Glutamatergic neuron (in vitro differentiated cells): ENCODE measurements at regions not wholly inside any gene's neighbourhood (a gene's known extent, or its start where the extent isn't known, plus 50 kb on each side); places are given as distances from the start of the nearest gene placed in this dataset.

Source experiments
- DNase-seq: peaks from one replicate; pipeline ENCODE4 v3.0.0; 2022
- H3K27ac Mint-ChIP-seq: one replicate; pipeline ENCODE4 v1.8.0; 2020; ENCODE audit warnings: mild to moderate bottlenecking, mixed read lengths, inconsistent platforms; ENCODE audit not compliant: unreplicated experiment
- H3K27me3 Mint-ChIP-seq: one replicate; pipeline ENCODE4 v1.8.0; 2020; ENCODE audit warnings: mild to moderate bottlenecking, moderate library complexity, mixed read lengths, inconsistent platforms; ENCODE audit not compliant: unreplicated experiment
- H3K36me3 Mint-ChIP-seq: one replicate; pipeline ENCODE4 v1.8.0; 2020; ENCODE audit warnings: mild to moderate bottlenecking, mixed read lengths, inconsistent platforms; ENCODE audit not compliant: unreplicated experiment
- H3K4me1 Mint-ChIP-seq: one replicate; pipeline ENCODE4 v1.8.0; 2020; ENCODE audit warnings: mild to moderate bottlenecking, low read depth, mixed read lengths, inconsistent platforms; ENCODE audit not compliant: unreplicated experiment
- H3K4me3 Mint-ChIP-seq: one replicate; pipeline ENCODE4 v1.8.0; 2020; ENCODE audit warnings: mild to moderate bottlenecking, mixed read lengths, inconsistent platforms; ENCODE audit not compliant: unreplicated experiment
- H3K9me3 Mint-ChIP-seq: one replicate; pipeline ENCODE4 v1.8.0; 2020; ENCODE audit warnings: mild to moderate bottlenecking, moderate library complexity, mixed read lengths, inconsistent platforms; ENCODE audit not compliant: unreplicated experiment
- CTCF ChIP-seq: fragments of 200-600 bp; sonication (generic); IDR thresholded peaks from one replicate; pipeline ENCODE4 v1.5.0; 2021; ENCODE audit not compliant: partially characterized antibody, unreplicated experiment

- no peak for DNase-seq
- no peaks in the 10 kb centered on the region for H3K36me3 Mint-ChIP-seq
- no peak overlapping the region for H3K27ac Mint-ChIP-seq
- no peak for TF ChIP-seq CTCF
- peaks cover 6% of the 10 kb centered on the region for H3K9me3 Mint-ChIP-seq
- H3K4me3 Mint-ChIP-seq: no peak overlapping the region
- H3K27me3 Mint-ChIP-seq: peaks cover 11% of the 10 kb centered on the region
- peaks cover 21% of the 10 kb centered on the region for H3K4me1 Mint-ChIP-seq
These were observed 154.4 kb upstream of the COL5A1 start for GRCh38 chr9:134487066-134487710.

GRCh38 chr9:134488331-134489280 is 153.0 kb upstream of the COL5A1 start:
- Mint-ChIP-seq H3K36me3 (no peaks in the 10 kb centered on the region), H3K4me3 (no peak overlapping the region), H3K4me1 (peaks cover 31% of the 10 kb centered on the region), H3K9me3 (peaks cover 7% of the 10 kb centered on the region), H3K27ac (peak overlapping the region; percentile 48), H3K27me3 (peaks cover 17% of the 10 kb centered on the region)
- no peak for TF ChIP-seq CTCF
- no peak for DNase-seq

GRCh38 chr9:134489621-134490408 is 151.8 kb upstream of the COL5A1 start:
- Mint-ChIP-seq H3K36me3 (no peaks in the 10 kb centered on the region), H3K4me3 (no peak overlapping the region), H3K9me3 (peaks cover 6% of the 10 kb centered on the region), H3K27ac (no peak overlapping the region), H3K27me3 (peaks cover 17% of the 10 kb centered on the region), H3K4me1 (peaks cover 31% of the 10 kb centered on the region)
- no peak for DNase-seq
- no peak for TF ChIP-seq CTCF

GRCh38 chr9:134490446-134490845 is 151.2 kb upstream of the COL5A1 start:
- no peaks in the 10 kb centered on the region for H3K36me3 Mint-ChIP-seq
- peaks cover 7% of the 10 kb centered on the region for H3K9me3 Mint-ChIP-seq
- no peak for DNase-seq
- H3K4me1 Mint-ChIP-seq: peaks cover 31% of the 10 kb centered on the region
- peaks cover 17% of the 10 kb centered on the region for H3K27me3 Mint-ChIP-seq
- no peak overlapping the region for H3K4me3 Mint-ChIP-seq
- no peak for TF ChIP-seq CTCF
- no peak overlapping the region for H3K27ac Mint-ChIP-seq
